ENCODE measurements at regions not wholly inside any gene's neighbourhood (a gene's known extent, or its start where the extent isn't known, plus 50 kb on each side); places are given as distances from the start of the nearest gene placed in this dataset.

DNA sequence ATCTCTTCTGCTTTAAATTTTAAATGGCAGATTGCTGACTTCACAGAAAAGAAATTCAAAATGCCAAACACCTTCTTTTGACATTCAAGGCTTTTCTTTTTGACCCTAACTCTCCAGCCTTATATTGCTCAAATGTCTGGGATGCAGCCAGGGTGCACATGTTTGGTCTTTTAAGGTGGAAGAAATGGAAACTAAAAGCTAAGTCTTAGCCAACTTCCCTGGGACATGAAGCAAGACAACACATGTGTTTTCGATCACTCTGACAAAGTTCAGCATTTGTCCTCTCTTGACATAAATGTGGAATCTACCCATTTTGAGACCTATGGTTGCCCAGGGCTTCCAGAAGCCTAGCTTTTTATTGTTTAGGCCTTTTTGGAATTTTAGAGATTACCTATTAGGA, 161.6 kb downstream of the RDH14 start:
- TF ChIP-seq POLR2AphosphoS5 (IDR thresholded peaks at IDR 0.05; ENCODE audit: low read depth, low read length) (no peak), HDAC2 (IDR thresholded peaks at IDR 0.05; ENCODE audit: borderline replicate concordance in 1 of 2, low read depth in 2 of 2, low read length in 2 of 2) (no peak)
- TF ChIP-seq, protein P1, sequence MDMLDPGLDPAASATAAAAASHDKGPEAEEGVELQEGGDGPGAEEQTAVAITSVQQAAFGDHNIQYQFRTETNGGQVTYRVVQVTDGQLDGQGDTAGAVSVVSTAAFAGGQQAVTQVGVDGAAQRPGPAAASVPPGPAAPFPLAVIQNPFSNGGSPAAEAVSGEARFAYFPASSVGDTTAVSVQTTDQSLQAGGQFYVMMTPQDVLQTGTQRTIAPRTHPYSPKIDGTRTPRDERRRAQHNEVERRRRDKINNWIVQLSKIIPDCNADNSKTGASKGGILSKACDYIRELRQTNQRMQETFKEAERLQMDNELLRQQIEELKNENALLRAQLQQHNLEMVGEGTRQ (IDR thresholded peaks at IDR 0.05; ENCODE audit: low read length), result no peak
- TF ChIP-seq, protein P2, sequence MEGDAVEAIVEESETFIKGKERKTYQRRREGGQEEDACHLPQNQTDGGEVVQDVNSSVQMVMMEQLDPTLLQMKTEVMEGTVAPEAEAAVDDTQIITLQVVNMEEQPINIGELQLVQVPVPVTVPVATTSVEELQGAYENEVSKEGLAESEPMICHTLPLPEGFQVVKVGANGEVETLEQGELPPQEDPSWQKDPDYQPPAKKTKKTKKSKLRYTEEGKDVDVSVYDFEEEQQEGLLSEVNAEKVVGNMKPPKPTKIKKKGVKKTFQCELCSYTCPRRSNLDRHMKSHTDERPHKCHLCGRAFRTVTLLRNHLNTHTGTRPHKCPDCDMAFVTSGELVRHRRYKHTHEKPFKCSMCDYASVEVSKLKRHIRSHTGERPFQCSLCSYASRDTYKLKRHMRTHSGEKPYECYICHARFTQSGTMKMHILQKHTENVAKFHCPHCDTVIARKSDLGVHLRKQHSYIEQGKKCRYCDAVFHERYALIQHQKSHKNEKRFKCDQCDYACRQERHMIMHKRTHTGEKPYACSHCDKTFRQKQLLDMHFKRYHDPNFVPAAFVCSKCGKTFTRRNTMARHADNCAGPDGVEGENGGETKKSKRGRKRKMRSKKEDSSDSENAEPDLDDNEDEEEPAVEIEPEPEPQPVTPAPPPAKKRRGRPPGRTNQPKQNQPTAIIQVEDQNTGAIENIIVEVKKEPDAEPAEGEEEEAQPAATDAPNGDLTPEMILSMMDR (IDR thresholded peaks at IDR 0.05; ENCODE audit: control extremely low read depth in 1 of 3, insufficient read depth in 1 of 3, low read depth in 1 of 3, low read length in 3 of 3), result no peak
